NCI-H2196 (cell line): ENCODE measurements at regions not wholly inside any gene's neighbourhood (a gene's known extent, or its start where the extent isn't known, plus 50 kb on each side); places are given as distances from the start of the nearest gene placed in this dataset.

Experiments
- DNase-seq: peaks from one replicate; lab custom pipeline; 2025; ENCODE audit not compliant: unreplicated experiment; lab: John Stamatoyannopoulos, UW

DNA sequence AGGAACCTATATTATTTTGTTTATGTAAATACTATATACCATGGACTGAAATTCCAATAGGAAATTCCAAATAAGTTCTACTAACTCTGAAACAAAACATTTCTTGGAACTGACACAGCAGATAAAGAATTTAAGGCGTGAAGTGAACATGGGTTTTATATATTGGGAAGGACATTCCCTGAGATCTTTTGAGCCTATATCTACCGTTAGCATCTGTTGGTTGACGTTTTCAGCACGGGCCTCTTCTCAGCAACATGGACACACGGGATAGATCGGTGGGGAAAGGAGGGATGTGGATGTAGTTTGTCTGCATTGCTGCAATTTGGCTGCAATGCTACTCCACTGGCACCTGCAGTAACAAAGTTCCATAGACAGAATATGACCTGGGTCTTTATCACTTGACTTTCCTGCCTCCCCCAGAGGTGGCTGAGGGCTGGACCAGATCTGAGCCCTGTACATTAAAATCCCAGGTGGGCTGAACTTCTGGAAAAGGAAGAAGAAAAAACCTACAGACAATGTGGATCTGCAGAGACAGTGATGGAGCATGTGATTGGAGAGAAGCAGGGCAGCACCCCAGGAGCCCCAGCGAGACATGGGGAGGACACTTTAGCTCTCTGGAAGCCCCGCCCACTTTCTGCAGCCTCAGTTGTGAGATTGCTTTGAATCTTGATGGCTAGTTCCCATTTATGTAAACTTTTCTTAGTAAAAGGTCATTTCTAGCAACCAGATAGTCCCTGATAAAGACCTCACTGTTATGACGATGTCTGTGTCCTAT lies 91.2 kb upstream of the CPEB4 start:
- DNase-seq = no peak

DNA sequence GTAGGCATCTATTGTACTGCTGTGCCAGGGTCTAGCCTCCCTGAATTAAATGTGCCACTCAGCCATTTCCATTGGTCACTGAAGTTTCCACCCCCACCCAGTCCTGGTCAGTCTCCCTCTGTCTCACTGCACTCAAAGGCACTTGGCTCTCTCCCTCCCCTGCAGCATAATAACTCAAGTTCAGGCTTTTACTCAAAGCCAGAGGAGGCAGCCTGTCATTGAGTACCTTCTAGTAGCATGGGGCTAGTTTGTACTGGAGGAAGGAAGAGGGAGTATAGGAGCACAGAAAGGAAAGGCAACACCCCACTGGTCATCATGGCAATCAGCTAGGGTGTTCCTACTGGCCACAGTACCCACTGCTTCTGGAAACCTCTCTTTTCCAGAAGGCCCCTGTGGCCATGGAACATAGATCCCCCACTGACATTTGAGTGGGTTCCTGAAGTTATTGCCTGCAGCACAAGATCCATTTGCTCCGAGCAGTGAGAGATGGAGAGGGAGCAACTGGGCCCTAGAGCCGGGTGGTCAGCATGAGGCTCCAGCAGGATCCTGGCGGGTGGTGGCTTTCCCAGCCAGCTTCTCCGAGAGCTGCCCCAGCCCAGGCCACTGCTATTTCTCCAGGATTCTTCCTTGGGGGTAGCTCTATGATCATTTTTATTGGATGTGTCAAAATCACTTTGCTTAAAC lies 89.9 kb upstream of the CPEB4 start:
- DNase-seq = no peak

DNA sequence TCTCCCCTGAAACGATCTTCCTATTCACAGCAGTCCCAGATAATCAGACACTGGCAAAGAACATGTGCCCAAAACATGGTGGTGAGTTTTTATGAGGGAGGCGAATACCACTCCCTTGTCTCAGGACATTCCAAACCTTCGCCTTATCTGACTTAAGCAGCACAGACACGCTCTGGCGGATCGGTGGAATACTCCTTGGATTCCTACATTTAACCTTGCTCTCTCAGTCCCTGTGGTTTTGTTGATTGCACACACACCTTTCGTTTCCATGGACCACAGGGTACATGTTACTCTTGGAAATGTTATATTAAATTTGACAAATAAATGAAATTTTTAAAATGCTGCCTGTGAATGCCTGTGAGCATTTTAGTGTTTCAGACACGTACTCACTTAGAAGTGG lies 87.8 kb upstream of the CPEB4 start:
- DNase-seq = no peak

DNA sequence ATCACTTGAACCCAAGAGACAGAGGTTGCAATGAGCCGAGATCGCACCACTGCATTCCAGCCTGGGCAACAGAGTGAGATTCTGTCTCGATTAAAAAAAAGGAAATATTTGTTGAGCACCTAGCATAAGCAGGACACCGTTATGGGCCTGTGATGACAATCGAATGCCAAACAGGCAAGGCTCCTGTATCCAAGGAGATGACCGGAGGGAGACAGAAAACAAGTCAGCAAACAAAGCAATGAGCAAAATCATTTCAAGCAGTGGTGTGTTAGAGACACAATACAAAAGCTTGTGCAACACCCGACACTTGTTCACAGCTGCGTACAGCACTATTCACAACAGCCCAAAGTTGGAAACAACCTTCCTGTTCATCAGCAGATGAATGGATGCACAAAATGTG lies 87.1 kb upstream of the CPEB4 start:
- DNase-seq = no peak

DNA sequence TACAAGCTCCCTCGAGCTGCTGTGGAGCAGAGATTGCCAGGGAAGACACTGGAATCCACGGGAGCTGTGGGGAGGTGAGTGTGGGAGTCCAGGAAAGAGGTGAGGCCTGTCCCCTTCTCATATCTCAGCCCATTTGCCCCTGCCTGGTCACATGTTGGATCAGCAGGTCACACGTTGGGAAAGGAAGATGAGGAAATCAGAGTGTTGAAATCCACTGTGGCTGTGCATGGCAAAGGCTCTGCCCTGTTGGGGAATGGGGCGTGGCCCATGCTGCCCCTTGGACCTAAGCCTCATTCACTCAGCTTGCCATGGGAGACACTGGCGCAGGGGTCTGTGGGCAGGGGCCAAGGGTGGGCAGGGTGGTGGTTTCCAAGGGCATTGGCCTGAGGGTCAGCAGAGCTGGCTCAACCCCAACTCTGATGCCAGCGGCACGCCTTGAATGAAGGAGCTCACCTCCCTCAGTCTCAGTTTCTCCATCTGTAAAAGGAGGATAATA lies 85.4 kb upstream of the CPEB4 start:
- no peak for DNase-seq

DNA sequence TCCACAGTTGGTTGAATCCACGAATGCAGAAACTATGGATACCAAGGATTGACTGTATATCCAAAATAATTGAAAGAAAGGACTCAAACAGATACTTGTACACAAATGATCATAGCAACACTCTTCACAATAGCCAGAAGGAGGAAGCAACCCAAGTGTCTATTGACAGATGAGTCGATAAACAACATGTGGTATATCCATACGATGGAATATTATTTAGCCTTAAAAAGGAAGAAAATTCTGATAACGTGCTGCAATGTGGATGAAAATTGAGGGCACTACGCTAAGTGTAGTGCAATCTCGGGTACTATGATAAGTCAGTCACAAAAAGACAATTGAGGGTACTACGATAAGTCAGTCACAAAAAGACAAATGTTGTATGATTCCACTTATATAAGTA lies 83.6 kb upstream of the CPEB4 start:
- DNase-seq = no peak

DNA sequence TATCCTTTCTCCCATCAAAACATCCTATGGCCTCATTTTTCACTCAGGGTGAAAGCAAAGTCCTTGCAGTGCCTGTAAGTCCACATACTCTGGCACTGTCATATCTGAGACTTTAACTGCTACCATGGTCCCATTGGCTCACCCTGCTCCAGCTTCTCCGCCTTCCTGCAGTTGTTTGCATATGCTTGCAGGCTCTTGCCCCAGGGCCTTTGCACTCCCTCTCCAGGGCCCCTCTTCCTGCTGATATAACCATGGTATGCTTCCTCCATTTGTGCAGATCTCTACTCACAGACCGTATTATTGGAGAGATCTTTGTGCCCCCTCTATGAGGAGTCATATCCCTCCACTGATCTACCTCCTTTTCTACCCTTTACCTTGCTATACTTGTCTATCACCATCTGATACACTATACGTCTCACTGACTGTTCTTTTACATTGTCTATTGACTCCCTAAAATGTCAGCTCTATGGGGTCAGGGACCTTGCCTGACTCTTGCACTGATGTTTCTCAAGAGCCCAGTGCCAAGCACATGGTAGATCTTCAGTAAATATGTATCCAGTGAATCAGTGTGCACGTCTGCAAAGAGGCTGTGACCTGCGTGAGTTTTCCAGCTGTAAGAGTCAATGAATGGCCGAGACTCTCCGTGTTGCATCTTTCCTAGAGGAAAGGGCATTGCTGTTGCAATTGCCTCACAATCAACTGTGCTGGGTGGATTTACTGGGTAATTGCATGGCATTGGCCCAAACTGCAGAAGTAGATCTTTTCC lies 81.7 kb upstream of the CPEB4 start:
- no peak for DNase-seq

DNA sequence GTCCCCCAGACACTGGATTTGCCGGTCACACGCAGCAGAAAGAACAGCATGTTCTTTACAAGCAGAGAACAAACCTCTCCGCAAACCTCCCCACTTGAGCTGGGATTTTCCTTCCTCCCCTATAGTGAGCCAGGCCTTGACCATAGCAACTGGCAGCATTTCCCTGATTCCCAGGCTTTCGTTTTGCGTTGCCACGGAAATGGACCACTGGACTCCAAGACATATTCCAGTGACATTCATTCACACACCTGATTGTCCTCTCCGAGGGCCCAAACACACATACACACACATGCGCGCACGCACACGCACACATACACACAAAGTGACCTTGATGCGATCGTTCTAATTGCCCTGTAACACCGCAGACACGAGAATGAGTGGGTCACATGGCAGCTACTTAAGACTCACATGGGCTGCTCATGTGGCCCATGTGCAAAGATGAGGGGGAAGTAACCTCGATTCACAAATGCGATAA lies 80.9 kb upstream of the CPEB4 start:
- no peak for DNase-seq

DNA sequence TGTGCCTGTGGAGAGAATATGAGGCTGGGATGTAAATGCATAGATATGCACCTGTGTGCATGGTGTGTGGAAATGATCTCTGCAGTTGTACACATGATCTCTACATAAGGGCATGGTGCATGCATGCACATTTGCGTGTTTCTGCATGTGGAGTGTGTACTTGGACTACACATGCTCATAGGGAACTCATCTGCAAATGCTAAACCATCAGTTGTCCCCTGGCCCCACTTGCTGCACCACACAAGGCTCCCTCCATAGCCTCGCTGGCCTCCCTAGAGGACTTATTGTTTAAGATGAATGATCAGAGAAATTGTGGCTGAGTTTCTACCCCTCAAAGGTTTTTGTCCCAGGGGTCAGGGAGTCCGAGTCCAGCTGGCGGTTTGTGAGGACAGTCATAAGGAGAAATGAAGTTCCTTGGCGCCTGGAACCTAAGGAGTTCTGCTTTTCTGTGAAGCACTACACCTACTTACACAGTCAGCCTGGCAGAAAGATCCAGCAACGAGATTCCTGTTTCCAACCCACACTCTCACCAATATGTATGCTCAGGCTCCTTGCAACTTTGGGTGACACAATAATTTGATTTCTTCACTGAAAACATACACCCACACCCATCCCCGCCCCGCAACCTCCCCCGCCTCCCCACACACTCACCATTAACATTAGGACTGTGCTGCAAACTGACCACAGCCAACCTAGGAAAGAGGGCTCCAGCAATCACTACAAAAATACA lies 79.9 kb upstream of the CPEB4 start:
- DNase-seq = no peak

DNA sequence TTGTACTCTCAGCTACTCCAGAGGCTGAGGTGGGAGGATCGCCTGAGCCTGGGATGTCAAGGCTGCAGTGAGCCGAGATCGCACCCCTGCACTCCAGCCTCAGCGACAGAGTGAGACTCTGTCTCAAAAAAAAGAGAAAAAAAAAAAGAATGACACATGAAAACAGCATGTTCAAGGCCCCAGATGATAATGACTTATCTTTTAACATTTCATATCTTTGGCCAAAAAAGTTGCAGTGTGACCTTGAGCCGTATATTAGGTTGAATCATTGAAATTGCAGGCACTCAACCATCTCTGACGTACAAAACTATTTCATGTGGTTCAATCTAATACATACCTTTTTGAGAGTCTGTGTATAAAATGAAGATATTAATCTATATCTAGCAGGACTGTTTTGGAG lies 79.1 kb upstream of the CPEB4 start:
- no peak for DNase-seq

DNA sequence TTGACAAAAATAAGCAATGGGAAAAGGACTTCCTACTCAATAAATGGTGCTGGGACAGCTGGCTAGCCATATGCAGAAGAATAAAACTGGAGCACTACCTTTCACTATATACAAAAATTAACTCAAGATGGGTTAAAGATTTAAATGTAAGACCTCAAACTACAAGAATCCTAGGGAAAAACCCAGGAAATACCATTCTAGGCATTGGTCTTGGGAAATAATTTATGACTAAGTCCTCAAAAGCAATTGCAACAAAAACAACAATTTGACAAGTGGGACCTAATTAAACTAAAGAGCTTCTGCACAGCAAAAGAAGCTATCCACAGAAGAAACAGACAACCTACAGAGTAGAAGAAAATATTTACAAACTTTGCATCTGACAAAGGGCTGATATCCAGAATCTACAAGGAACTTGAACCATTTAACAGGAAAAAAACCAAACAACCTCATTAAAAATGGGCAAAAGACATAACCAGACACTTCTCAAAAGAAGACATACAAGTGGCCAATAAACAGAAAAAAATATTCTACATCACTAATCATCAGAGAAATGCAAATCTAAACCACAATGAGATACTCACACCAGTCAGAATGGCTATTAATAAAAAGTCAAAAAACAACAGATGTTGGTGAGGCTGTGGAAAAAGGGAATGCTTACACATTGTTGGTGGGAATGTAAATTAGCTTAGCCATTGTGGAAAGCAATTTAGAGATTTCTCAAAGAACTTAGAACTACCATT lies 75.2 kb upstream of the CPEB4 start:
- no peak for DNase-seq

DNA sequence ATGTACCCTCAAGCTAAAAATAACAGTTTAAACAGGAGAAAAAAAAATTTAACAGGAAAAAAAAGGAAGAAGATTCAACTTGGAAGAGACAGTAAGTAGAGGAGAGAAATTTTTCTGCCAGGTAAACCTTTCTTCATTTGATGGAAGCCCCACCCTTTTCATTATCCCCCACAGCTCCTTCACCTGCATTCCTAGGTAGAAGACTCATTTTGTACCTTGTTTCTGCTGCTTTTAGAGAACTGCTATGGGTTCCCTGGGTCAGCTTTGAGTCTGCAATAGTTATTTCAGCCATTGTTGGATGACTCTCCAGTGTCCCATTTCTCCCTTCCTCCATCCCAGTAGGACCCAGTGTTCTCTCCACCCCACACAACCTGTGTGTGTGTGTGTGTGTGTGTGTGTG lies 74.1 kb upstream of the CPEB4 start:
- no peak for DNase-seq

DNA sequence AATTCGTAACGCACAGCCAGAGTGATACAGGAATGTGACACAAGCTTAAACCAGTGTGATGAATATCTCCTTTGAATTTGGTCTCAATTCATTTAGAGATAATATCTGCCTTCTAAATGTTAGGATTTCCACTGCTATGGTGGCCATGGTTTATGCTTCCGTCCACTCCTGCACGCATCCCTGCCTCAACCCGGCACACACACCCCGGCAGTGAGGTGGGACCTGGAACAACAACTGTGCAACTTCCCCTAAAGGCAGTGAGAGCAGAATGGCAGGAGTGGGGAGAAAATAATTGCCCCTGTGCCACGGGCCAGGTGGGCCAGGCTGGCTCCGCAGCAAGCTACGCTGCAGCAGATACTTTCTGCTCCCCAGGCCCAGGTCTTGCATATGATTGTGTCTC lies 72.6 kb upstream of the CPEB4 start:
- DNase-seq = no peak

DNA sequence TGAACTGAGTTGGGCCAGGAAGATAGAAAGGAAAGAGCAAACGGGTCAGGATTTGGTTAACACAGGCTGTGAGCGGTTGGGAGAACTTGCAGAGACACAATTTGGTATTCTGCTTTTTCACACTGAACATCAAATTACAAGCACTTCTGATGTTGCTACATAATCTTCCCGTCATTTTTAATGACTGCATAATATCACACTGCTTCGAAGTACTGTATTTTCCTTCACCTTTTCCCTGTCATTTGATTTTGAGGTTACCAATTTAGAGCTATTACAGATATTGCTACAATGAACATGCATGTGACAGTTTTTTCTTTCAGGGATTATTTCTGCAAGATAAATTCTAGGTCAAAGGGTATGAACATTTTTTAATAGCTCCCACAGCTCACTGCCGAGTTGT lies 71.4 kb upstream of the CPEB4 start:
- DNase-seq = no peak

DNA sequence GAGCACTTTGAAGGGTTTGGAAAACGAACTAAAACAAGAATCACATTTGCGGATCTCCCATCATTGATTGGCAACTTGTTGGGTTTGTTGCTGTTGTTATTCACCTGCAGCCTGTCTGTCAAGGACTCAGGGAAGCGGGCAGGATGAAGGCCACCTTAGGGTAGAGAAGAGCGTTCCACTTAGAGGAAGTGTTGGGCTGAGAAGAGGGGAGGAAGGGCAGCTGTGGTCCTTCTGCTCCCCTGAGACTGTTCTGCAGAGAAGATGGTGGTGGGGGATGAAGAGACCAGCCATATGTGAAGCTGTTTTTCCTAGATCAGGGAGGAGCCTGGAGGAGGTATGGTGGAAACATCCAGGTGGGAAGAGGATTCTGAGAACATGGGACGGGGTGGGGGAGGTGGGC lies 70.6 kb upstream of the CPEB4 start:
- no peak for DNase-seq

DNA sequence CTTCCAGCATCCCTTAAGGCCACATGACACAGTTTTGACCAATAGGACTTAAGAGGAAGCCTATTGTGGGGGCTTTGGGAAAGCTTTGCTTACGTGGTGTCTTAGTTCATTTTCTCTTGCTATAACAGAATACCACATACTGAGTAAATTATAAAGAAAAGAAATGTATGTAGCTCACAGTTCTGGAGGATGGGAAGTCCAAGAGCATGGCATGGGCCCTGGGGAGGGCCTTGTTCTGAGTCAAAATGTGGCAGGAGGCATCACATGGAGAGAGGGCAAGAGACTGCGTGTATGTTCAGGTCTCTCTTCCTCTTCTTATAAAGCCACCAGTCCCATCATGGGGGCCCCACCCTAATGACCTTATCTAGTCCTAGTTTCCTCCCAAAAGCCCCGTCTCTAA lies 68.6 kb upstream of the CPEB4 start:
- DNase-seq = no peak

DNA sequence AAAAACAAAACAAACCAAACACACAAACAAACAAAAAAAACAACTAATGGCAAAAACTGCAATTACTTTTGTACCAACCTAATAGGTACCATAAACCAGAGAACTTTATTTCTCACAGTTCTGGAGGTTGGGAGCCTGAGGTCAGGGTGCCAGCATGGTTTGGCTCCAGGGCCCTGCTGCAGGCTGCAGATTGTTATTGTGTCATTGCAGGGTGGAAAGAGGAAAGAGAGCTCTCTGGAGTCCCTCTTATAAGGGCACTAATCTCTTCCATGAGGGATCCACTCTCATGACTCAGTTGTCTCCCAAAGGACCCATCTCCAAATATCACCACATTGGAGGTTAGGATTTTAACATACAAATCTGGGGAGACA lies 64.9 kb upstream of the CPEB4 start:
- DNase-seq = no peak

DNA sequence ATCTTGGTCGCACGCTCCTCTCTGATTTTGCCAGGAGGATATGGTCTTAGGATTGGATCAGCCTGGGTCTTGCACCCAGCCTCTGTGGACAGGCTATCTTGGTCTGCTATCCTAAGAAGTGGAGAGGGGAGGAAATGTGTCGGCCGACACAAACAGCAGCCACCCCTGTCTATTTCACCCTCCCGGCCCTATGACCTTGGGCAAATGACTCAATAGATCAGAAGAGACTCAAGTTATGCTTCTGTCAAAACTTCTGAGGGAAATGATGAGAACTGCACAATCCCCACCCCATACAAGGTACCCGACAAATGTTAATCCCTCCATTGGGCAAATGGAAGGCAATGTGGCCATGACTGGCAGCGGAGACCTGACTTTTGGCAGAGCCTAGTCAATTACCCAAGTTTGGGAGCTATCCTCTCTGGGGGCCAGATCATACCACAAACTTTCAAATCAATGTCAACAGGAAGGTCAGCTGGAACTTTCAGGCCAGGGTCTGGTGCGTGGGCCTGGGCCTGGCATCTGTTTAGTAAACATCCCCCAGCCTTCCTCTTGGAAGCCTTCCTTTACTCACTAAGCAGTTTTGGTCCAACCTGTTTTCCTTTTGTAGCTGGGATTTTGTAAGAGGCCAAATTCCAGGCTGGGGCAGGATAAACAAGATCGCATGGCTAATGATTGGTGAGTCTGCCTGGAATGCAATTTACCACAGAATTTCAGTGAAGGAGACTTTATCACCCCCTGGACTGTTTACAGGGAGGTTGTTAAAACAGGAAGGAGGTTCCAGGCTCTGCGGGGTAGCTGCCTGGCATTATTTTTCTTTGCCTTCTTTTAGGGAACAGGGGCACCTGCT lies 64.2 kb upstream of the CPEB4 start:
- no peak for DNase-seq

DNA sequence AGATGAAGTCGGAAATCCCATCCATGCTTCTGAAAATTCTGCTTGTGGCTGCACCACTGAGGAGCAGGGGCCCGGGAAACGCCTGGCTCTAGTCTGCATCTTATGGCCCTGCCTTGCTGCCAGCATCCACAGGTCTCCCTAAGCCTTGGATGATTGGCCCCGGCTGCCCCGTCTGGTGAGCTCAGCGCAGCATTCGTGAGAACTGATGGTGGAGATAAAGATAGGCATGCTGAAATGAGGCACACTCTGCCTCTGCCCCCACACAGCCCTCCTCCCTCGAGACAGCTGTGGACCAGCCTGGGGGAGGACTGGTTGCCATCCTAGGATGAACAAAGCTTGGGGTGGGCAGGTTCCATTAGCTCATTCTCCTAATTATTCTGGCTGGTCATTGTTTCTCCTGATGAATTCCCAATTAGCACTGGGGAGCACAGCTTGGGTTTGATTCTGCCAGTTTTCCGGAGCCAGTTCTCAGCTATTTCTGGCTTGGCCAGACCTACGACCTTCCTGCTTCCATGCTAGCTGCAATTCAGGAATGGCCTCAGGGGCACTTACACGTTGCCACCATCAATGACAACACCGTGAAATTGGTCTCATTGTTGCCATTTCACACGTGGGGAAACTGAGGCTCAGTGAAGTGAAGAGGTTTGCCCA lies 62.8 kb upstream of the CPEB4 start:
- DNase-seq = no peak
